GM18505 (cell line): ENCODE measurements at regions not wholly inside any gene's neighbourhood (a gene's known extent, or its start where the extent isn't known, plus 50 kb on each side); places are given as distances from the start of the nearest gene placed in this dataset.
A peak's percentile ranks its signal among the peaks of the same experiment; 100 is the strongest.
"Not testable (repeated sequence)": the region's sequence is repeated elsewhere in the genome, so short reads cannot be mapped to it uniquely, and the experiment has no call there.

Experiments
- ATAC-seq: cut with Tn5 transposase; IDR thresholded peaks from one replicate; pipeline ENCODE4 v1.9.1; 2021; ENCODE audit not compliant: unreplicated experiment
- POLR2A ChIP-seq: IDR thresholded peaks from 4 replicates; pipeline ENCODE4 v1.6.1; 2011; ENCODE audit warnings: borderline replicate concordance; ENCODE audit not compliant: insufficient read depth, insufficient read length; ENCODE audit errors: extremely low read depth

GRCh38 chr18:11500153-11501122, 109.0 kb upstream of the SLC35G4 start:
- no peak for TF ChIP-seq POLR2A
- peak; percentile 73 for ATAC-seq

GRCh38 chr18:11498821-11499220, 110.6 kb upstream of the SLC35G4 start:
- TF ChIP-seq POLR2A = no peak
- no peak for ATAC-seq

- ATAC-seq = no peak
These were observed 111.8 kb upstream of the SLC35G4 start for GRCh38 chr18:11497585-11497984.

GRCh38 chr18:11496526-11497172, 112.7 kb upstream of the SLC35G4 start:
- ATAC-seq = no peak
- TF ChIP-seq POLR2A = no peak

More at GRCh38 chr18:11497585-11497984, 111.8 kb upstream of the SLC35G4 start:
- TF ChIP-seq POLR2A = no peak

- no peak for TF ChIP-seq POLR2A
- no peak for ATAC-seq
These were observed 114.0 kb upstream of the SLC35G4 start for GRCh38 chr18:11495441-11495840.

- ATAC-seq = no peak
- TF ChIP-seq POLR2A = no peak
These were observed 115.3 kb upstream of the SLC35G4 start for GRCh38 chr18:11494107-11494506.

GRCh38 chr18:11489266-11489899, 120.0 kb upstream of the SLC35G4 start:
- ATAC-seq = no peak
- TF ChIP-seq POLR2A = no peak

- ATAC-seq = no peak
- no peak for TF ChIP-seq POLR2A
These were observed 121.2 kb upstream of the SLC35G4 start for GRCh38 chr18:11488175-11488574.

- ATAC-seq = no peak
- no peak for TF ChIP-seq POLR2A
These were observed 122.0 kb upstream of the SLC35G4 start for GRCh38 chr18:11487390-11487789.

- TF ChIP-seq POLR2A = no peak
These were observed 127.1 kb upstream of the SLC35G4 start for GRCh38 chr18:11482271-11482670.

GRCh38 chr18:11480692-11481091, 128.7 kb upstream of the SLC35G4 start:
- ATAC-seq = no peak
- TF ChIP-seq POLR2A = no peak

More at GRCh38 chr18:11482271-11482670, 127.1 kb upstream of the SLC35G4 start:
- ATAC-seq = no peak

GRCh38 chr18:11479031-11479430, 130.4 kb upstream of the SLC35G4 start:
- ATAC-seq = not testable (repeated sequence)

- TF ChIP-seq POLR2A = no peak
- no peak for ATAC-seq
These were observed 138.5 kb upstream of the SLC35G4 start for GRCh38 chr18:11470941-11471340.
